A673 (cell line): ENCODE measurements at regions not wholly inside any gene's neighbourhood (a gene's known extent, or its start where the extent isn't known, plus 50 kb on each side); places are given as distances from the start of the nearest gene placed in this dataset.

ENCODE experiments used
- BruUV-seq: library from RNA; stranded (reverse); fragments of 400-500 nt; replicated peaks from 2 replicates; lab custom pipeline; 2021; lab: Mats Ljungman, UMichigan
- CTCF ChIA-PET: fragments of 300-600 bp; sonication (Branson Sonifier 250); formaldehyde crosslinking; loops from one replicate; lab custom pipeline; 2022; ENCODE audit warnings: antibody characterized with exemption; lab: Charles Lee
- POLR2A ChIA-PET: fragments of 300-600 bp; sonication (Branson Sonifier 250); formaldehyde crosslinking; loops from one replicate; lab custom pipeline; 2022; ENCODE audit warnings: antibody characterized with exemption; ENCODE audit not compliant: low non-redundant PET; lab: Charles Lee
- DNase-seq: peaks from one replicate; pipeline ENCODE4 v3.0.0-alpha.2; 2015; ENCODE audit warnings: low spot score
- H3K27ac ChIP-seq: fragments of 200-600 bp; sonication (generic); 2 replicates; pipeline ENCODE4 v1.5.1; 2016; ENCODE audit warnings: mixed run types, low read depth, mild to moderate bottlenecking, mixed read lengths, antibody characterized with exemption, low read length; ENCODE audit not compliant: poor library complexity, severe bottlenecking
- H3K27me3 ChIP-seq: fragments of 200-600 bp; sonication (generic); replicated peaks from 2 replicates; pipeline ENCODE4 v1.6.1; 2017; ENCODE audit warnings: mixed run types, low read depth, mild to moderate bottlenecking, mixed read lengths, antibody characterized with exemption, low read length; ENCODE audit not compliant: insufficient read depth, poor library complexity
- H3K36me3 ChIP-seq: fragments of 200-600 bp; sonication (generic); 2 replicates; pipeline ENCODE4 v1.6.1; 2016; ENCODE audit warnings: mixed run types, mild to moderate bottlenecking, mixed read lengths, antibody characterized with exemption, low read length; ENCODE audit not compliant: insufficient read depth, poor library complexity, severe bottlenecking
- H3K4me1 ChIP-seq: fragments of 200-600 bp; sonication (generic); 2 replicates; pipeline ENCODE4 v1.6.1; 2017; ENCODE audit warnings: mixed run types, mild to moderate bottlenecking, mixed read lengths, antibody characterized with exemption, low read length; ENCODE audit not compliant: insufficient read depth, poor library complexity, severe bottlenecking
- H3K4me3 ChIP-seq: fragments of 200-600 bp; sonication (generic); 2 replicates; pipeline ENCODE4 v1.5.1; 2016; ENCODE audit warnings: low read depth, mixed run types, mild to moderate bottlenecking, mixed read lengths, low read length; ENCODE audit not compliant: poor library complexity, severe bottlenecking
- H3K9me3 ChIP-seq: fragments of 200-600 bp; sonication (generic); 2 replicates; pipeline ENCODE4 v1.6.1; 2016; ENCODE audit warnings: mixed run types, low read depth, mild to moderate bottlenecking, mixed read lengths, antibody characterized with exemption, low read length; ENCODE audit not compliant: poor library complexity, severe bottlenecking
- CTCF ChIP-seq: fragments of 300-800, 200-600 bp; sonication (generic); conservative IDR thresholded peaks from 2 replicates; pipeline ENCODE4 v1.5.1; 2017; ENCODE audit warnings: low read depth, mild to moderate bottlenecking, antibody characterized with exemption, low read length, moderate library complexity, mixed read lengths
- EZH2 ChIP-seq: fragments of 200-600 bp; sonication (generic); IDR thresholded peaks from 2 replicates; pipeline ENCODE4 v1.6.1; 2017; ENCODE audit warnings: borderline replicate concordance, low read depth, mild to moderate bottlenecking, mixed read lengths, antibody characterized with exemption, low read length; ENCODE audit not compliant: poor library complexity, severe bottlenecking
- intact Hi-C: fragments of 100-400 bp; cut with micrococcal nuclease; formaldehyde crosslinking; loops from one replicate; pipeline ENCODE4 v1.10.0; 2022; ENCODE audit not compliant: unreplicated experiment

DNA sequence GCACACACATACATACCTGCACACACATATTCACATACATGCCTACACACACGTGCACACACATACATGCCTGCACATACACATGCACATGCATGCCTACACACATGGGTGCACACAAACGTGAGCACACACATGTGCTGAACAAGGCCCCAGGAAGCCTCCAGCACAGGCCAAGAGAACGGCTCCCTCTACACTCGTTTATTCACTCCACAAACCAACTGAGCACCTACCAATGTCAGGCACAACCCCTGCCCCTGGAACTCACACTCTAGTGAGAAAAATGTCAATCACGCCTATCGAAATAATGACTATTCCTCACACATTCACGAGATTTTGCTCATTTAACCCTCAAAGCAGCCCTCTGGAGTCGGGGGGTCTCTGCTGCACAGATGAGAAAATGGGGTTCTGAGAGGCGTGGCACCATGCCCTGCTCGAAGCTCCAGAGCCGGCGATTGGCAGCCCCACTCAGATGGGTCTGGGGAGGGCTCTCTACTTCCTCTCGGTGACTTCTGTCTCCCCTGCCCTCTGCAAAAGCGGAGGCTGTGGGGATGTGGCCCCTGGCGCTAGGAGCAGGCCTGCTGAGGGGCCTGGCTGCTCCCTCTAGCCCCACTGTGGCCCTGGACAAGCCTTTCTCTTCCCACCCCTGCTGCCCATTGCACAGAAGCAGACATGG, 90.2 kb upstream of the RUNX3 start:
- CTCF ChIA-PET = no interaction called here
- Histone ChIP-seq H3K4me3 (no peak overlapping the region), H3K27me3 (no peaks in the 10 kb centered on the region), H3K9me3 (no peaks in the 10 kb centered on the region), H3K4me1 (peaks cover 28% of the 10 kb centered on the region), H3K27ac (peak overlapping the region; percentile 89), H3K36me3 (no peaks in the 10 kb centered on the region)
- intact Hi-C loops = no loop called here
- no peak for TF ChIP-seq EZH2
- no peak for TF ChIP-seq CTCF
- no peak for DNase-seq
- no TSS peak for BruUV-seq
- POLR2A ChIA-PET = no interaction called here

GRCh38 chr1:25019337-25020172, 89.5 kb upstream of the RUNX3 start:
- H3K36me3 ChIP-seq = no peaks in the 10 kb centered on the region
- H3K4me3 ChIP-seq = no peak overlapping the region
- DNase-seq = peak; percentile 34
- intact Hi-C loops = no loop called here
- no peaks in the 10 kb centered on the region for H3K27me3 ChIP-seq
- ChIA-PET POLR2A (no interaction called here), CTCF (no interaction called here)
- H3K9me3 ChIP-seq = no peaks in the 10 kb centered on the region
- no peak overlapping the region for H3K27ac ChIP-seq
- peaks cover 28% of the 10 kb centered on the region for H3K4me1 ChIP-seq
- BruUV-seq = no TSS peak
- no peak for TF ChIP-seq CTCF
- no peak for TF ChIP-seq EZH2

DNA sequence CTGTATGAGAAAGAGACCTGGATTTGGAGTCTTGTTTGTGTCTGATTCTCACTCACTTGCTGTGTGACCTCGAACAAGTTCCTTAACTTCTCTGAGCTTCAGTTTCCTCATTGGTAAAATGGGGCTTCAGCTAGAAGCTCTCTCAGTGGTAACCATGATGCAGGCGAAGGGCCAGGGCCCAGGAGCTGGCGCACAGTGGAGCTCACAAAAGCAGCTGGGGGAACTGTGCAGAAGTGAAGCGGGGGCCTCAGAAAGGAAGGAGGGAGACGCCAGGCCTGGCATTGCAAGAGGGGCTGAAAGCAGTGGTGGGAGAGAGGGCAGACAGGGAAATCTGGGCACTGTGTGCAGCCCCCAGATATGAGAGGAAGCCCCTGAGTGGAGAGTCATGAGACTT, 88.9 kb upstream of the RUNX3 start:
- Histone ChIP-seq H3K9me3 (no peaks in the 10 kb centered on the region), H3K36me3 (no peaks in the 10 kb centered on the region), H3K4me3 (no peak overlapping the region), H3K4me1 (peaks cover 28% of the 10 kb centered on the region), H3K27ac (no peak overlapping the region), H3K27me3 (no peaks in the 10 kb centered on the region)
- TF ChIP-seq CTCF = no peak
- no peak for TF ChIP-seq EZH2
- intact Hi-C loops = no loop called here
- ChIA-PET POLR2A (no interaction called here), CTCF (no interaction called here)
- no peak for DNase-seq
- no TSS peak for BruUV-seq
